ENCODE measurements at regions not wholly inside any gene's neighbourhood (a gene's known extent, or its start where the extent isn't known, plus 50 kb on each side); places are given as distances from the start of the nearest gene placed in this dataset.

GRCh38 chr6:81996414-81996813, 243.9 kb upstream of the TENT5A start:
- ATAC-seq (replicated peaks in 1 of 2), result no peak
- Mint-ChIP-seq H3K9me3 (no peaks in the 10 kb centered on the region), H3K4me1 (ENCODE audit: low read depth) (no peaks in the 10 kb centered on the region), H3K36me3 (ENCODE audit: insufficient read depth in 2 of 2) (no peaks in the 10 kb centered on the region), H3K27ac (no peak overlapping the region), H3K27me3 (ENCODE audit: low read depth) (no peaks in the 10 kb centered on the region), H3K4me3 (no peak overlapping the region)
- DNase-seq, result no peak

- no peaks in the 10 kb centered on the region for H3K27me3 Mint-ChIP-seq (ENCODE audit: low read depth)
- no peaks in the 10 kb centered on the region for H3K4me1 Mint-ChIP-seq (ENCODE audit: low read depth)
- ATAC-seq (replicated peaks in 1 of 2) (no peak), DNase-seq (no peak)
- no peaks in the 10 kb centered on the region for H3K9me3 Mint-ChIP-seq
- no peaks in the 10 kb centered on the region for H3K36me3 Mint-ChIP-seq (ENCODE audit: insufficient read depth in 2 of 2)
- H3K27ac Mint-ChIP-seq, result no peak overlapping the region
- H3K4me3 Mint-ChIP-seq, result no peak overlapping the region
Observed at GRCh38 chr6:81995548-81996289, 243.2 kb upstream of the TENT5A start.

GRCh38 chr6:81988871-81989270, 236.4 kb upstream of the TENT5A start:
- no peak overlapping the region for H3K27ac Mint-ChIP-seq
- no peak overlapping the region for H3K4me3 Mint-ChIP-seq
- ATAC-seq (replicated peaks in 1 of 2) (no peak), DNase-seq (no peak)
- H3K9me3 Mint-ChIP-seq, result peaks cover 3% of the 10 kb centered on the region in 2 donors
- H3K36me3 Mint-ChIP-seq (ENCODE audit: insufficient read depth in 2 of 2), result no peaks in the 10 kb centered on the region
- no peaks in the 10 kb centered on the region for H3K27me3 Mint-ChIP-seq (ENCODE audit: low read depth)
- no peaks in the 10 kb centered on the region for H3K4me1 Mint-ChIP-seq (ENCODE audit: low read depth)

- Mint-ChIP-seq H3K4me1 (ENCODE audit: low read depth) (no peaks in the 10 kb centered on the region), H3K4me3 (no peak overlapping the region), H3K9me3 (peaks cover 3% of the 10 kb centered on the region in 2 donors), H3K36me3 (ENCODE audit: insufficient read depth in 2 of 2) (no peaks in the 10 kb centered on the region), H3K27ac (no peak overlapping the region), H3K27me3 (ENCODE audit: low read depth) (no peaks in the 10 kb centered on the region)
- ATAC-seq (replicated peaks in 1 of 2) (no peak), DNase-seq (no peak)
Observed at GRCh38 chr6:81988446-81988845, 236.0 kb upstream of the TENT5A start.

GRCh38 chr6:81987293-81987692, 234.8 kb upstream of the TENT5A start:
- no peaks in the 10 kb centered on the region for H3K4me1 Mint-ChIP-seq (ENCODE audit: low read depth)
- no peak overlapping the region for H3K4me3 Mint-ChIP-seq
- H3K36me3 Mint-ChIP-seq (ENCODE audit: insufficient read depth in 2 of 2), result no peaks in the 10 kb centered on the region
- no peak overlapping the region for H3K27ac Mint-ChIP-seq
- no peaks in the 10 kb centered on the region for H3K27me3 Mint-ChIP-seq (ENCODE audit: low read depth)
- ATAC-seq (replicated peaks in 1 of 2) (no peak), DNase-seq (no peak)
- H3K9me3 Mint-ChIP-seq, result peaks cover 3% of the 10 kb centered on the region in 2 donors

GRCh38 chr6:81985191-81985590, 232.7 kb upstream of the TENT5A start:
- no peaks in the 10 kb centered on the region for H3K27me3 Mint-ChIP-seq (ENCODE audit: low read depth)
- H3K4me1 Mint-ChIP-seq (ENCODE audit: low read depth), result no peaks in the 10 kb centered on the region
- no peaks in the 10 kb centered on the region for H3K36me3 Mint-ChIP-seq (ENCODE audit: insufficient read depth in 2 of 2)
- DNase-seq (no peak), ATAC-seq (replicated peaks in 1 of 2) (no peak)
- no peak overlapping the region for H3K4me3 Mint-ChIP-seq
- peaks cover 4 to 8% of the 10 kb centered on the region in 2 donors for H3K9me3 Mint-ChIP-seq
- no peak overlapping the region for H3K27ac Mint-ChIP-seq

GRCh38 chr6:81984599-81984998, 232.1 kb upstream of the TENT5A start:
- Mint-ChIP-seq H3K27me3 (ENCODE audit: low read depth) (no peaks in the 10 kb centered on the region), H3K36me3 (ENCODE audit: insufficient read depth in 2 of 2) (no peaks in the 10 kb centered on the region), H3K4me3 (no peak overlapping the region), H3K4me1 (ENCODE audit: low read depth) (no peaks in the 10 kb centered on the region), H3K27ac (no peak overlapping the region), H3K9me3 (peaks cover 7 to 10% of the 10 kb centered on the region in 2 donors)
- ATAC-seq (replicated peaks in 1 of 2), result no peak
- no peak for DNase-seq

GRCh38 chr6:81981812-81982211, 229.3 kb upstream of the TENT5A start:
- DNase-seq, result no peak
- no peak for ATAC-seq (replicated peaks in 1 of 2)
- Mint-ChIP-seq H3K4me3 (no peak overlapping the region), H3K36me3 (ENCODE audit: insufficient read depth in 2 of 2) (no peaks in the 10 kb centered on the region), H3K4me1 (ENCODE audit: low read depth) (no peaks in the 10 kb centered on the region), H3K27ac (peak overlapping the region; percentile 36), H3K27me3 (ENCODE audit: low read depth) (no peaks in the 10 kb centered on the region), H3K9me3 (peaks cover 5 to 10% of the 10 kb centered on the region in 2 donors)

- no peaks in the 10 kb centered on the region for H3K36me3 Mint-ChIP-seq (ENCODE audit: insufficient read depth in 2 of 2)
- DNase-seq (no peak), ATAC-seq (replicated peaks in 1 of 2) (no peak)
- H3K27me3 Mint-ChIP-seq (ENCODE audit: low read depth), result no peaks in the 10 kb centered on the region
- no peak overlapping the region for H3K27ac Mint-ChIP-seq
- no peaks in the 10 kb centered on the region for H3K4me1 Mint-ChIP-seq (ENCODE audit: low read depth)
- no peak overlapping the region for H3K4me3 Mint-ChIP-seq
- H3K9me3 Mint-ChIP-seq, result peaks cover 5 to 15% of the 10 kb centered on the region in 2 donors
Observed at GRCh38 chr6:81979767-81980166, 227.3 kb upstream of the TENT5A start.

GRCh38 chr6:81979329-81979728, 226.8 kb upstream of the TENT5A start:
- no peak overlapping the region for H3K27ac Mint-ChIP-seq
- no peaks in the 10 kb centered on the region for H3K4me1 Mint-ChIP-seq (ENCODE audit: low read depth)
- no peak for DNase-seq
- ATAC-seq (replicated peaks in 1 of 2), result no peak
- H3K27me3 Mint-ChIP-seq (ENCODE audit: low read depth), result no peaks in the 10 kb centered on the region
- H3K36me3 Mint-ChIP-seq (ENCODE audit: insufficient read depth in 2 of 2), result no peaks in the 10 kb centered on the region
- H3K4me3 Mint-ChIP-seq, result no peak overlapping the region
- H3K9me3 Mint-ChIP-seq, result peaks cover 5 to 17% of the 10 kb centered on the region in 2 donors

- H3K36me3 Mint-ChIP-seq (ENCODE audit: insufficient read depth in 2 of 2), result no peaks in the 10 kb centered on the region
- ATAC-seq (replicated peaks in 1 of 2) (no peak), DNase-seq (no peak)
- H3K27ac Mint-ChIP-seq, result no peak overlapping the region
- no peaks in the 10 kb centered on the region for H3K27me3 Mint-ChIP-seq (ENCODE audit: low read depth)
- H3K4me3 Mint-ChIP-seq, result no peak overlapping the region
- H3K9me3 Mint-ChIP-seq, result peaks cover 5 to 17% of the 10 kb centered on the region in 2 donors
- H3K4me1 Mint-ChIP-seq (ENCODE audit: low read depth), result no peaks in the 10 kb centered on the region
Observed at GRCh38 chr6:81978230-81978629, 225.7 kb upstream of the TENT5A start.

- H3K4me3 Mint-ChIP-seq, result no peak overlapping the region
- no peak for ATAC-seq (replicated peaks in 1 of 2)
- H3K9me3 Mint-ChIP-seq, result peaks cover 8 to 20% of the 10 kb centered on the region in 2 donors
Observed at GRCh38 chr6:81977486-81977885, 225.0 kb upstream of the TENT5A start.

GRCh38 chr6:81969814-81970213, 217.3 kb upstream of the TENT5A start:
- Mint-ChIP-seq H3K4me3 (no peak overlapping the region), H3K36me3 (ENCODE audit: insufficient read depth in 2 of 2) (peaks cover 4% of the 10 kb centered on the region in 2 donors), H3K27ac (no peak overlapping the region), H3K9me3 (peaks cover 18 to 19% of the 10 kb centered on the region in 2 donors), H3K27me3 (ENCODE audit: low read depth) (peaks cover 9% of the 10 kb centered on the region), H3K4me1 (ENCODE audit: low read depth) (no peaks in the 10 kb centered on the region)
- no peak for ATAC-seq (replicated peaks in 1 of 2)
- no peak for DNase-seq

More at GRCh38 chr6:81977486-81977885, 225.0 kb upstream of the TENT5A start:
- H3K27me3 Mint-ChIP-seq (ENCODE audit: low read depth), result no peaks in the 10 kb centered on the region
- no peaks in the 10 kb centered on the region for H3K4me1 Mint-ChIP-seq (ENCODE audit: low read depth)
- no peak for DNase-seq
- H3K36me3 Mint-ChIP-seq (ENCODE audit: insufficient read depth in 2 of 2), result peaks cover 0 to 2% of the 10 kb centered on the region in 2 donors
- no peak overlapping the region for H3K27ac Mint-ChIP-seq

GRCh38 chr6:81969011-81969410, 216.5 kb upstream of the TENT5A start:
- Mint-ChIP-seq H3K36me3 (ENCODE audit: insufficient read depth in 2 of 2) (peaks cover 4% of the 10 kb centered on the region in 2 donors), H3K4me1 (ENCODE audit: low read depth) (no peaks in the 10 kb centered on the region), H3K9me3 (peaks cover 17 to 18% of the 10 kb centered on the region in 2 donors), H3K27ac (no peak overlapping the region), H3K4me3 (no peak overlapping the region), H3K27me3 (ENCODE audit: low read depth) (peaks cover 9% of the 10 kb centered on the region)
- ATAC-seq (replicated peaks in 1 of 2) (no peak), DNase-seq (no peak)
